HG02798 (cell line): ENCODE measurements at regions not wholly inside any gene's neighbourhood (a gene's known extent, or its start where the extent isn't known, plus 50 kb on each side); places are given as distances from the start of the nearest gene placed in this dataset.

Experiments
- ATAC-seq: cut with Tn5 transposase; IDR thresholded peaks from one replicate; pipeline ENCODE4 v1.9.1; 2021; ENCODE audit warnings: mild to moderate bottlenecking; ENCODE audit not compliant: unreplicated experiment, poor library complexity

DNA sequence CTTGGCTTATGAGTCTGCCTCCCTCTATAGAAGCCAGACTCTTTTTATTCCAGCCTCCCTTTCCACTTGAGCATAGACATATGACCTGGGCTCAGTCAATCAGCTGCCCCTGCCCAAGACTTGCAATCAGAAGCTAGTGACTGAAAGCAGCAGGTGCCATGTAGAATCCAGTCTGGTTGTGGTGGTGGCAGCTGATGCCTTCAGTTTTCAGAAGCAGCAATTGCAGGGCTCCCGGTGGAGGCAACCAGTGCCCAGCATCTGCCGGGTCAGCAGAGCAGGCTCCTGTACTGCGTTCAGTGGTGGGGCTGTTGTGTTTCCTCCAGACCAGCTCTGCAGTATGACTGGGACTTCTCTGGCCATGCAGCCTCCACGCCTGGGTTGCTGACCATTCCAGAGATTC, 53.9 kb upstream of the PALM2AKAP2 start:
- ATAC-seq: no peak

DNA sequence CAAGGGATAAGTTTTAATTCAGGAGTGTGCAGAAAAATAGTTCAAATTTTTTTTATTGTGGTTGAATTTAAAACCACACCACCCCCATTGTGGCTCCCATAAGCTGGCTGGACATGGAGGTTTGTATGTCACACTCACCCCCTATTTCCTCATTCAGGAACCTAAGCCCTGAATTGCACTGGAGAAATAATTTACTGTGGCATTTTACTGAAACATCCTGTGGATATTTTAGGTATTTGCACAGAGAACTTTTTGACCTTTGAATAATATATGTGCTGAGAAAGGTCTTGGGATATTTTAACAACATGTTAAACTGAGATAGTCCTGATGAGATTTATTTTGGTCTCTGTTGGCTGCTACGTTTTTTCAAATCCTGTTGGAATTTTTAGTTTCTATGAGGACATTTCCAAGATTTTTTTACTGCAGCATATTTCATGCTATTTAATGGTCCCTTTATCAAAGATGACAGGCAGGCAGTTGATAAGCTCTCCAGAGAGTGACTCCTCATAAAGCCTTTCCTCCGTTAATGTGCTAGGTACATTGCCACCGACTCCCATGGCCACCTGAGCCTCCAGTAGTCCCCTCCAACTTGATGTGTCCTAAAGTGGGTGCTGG, 51.2 kb upstream of the PALM2AKAP2 start:
- ATAC-seq: no peak

GRCh38 chr9:109729513-109729912, 50.5 kb upstream of the PALM2AKAP2 start:
- no peak for ATAC-seq
